Prostate gland (tissue), 2 donors: ENCODE measurements at regions not wholly inside any gene's neighbourhood (a gene's known extent, or its start where the extent isn't known, plus 50 kb on each side); places are given as distances from the start of the nearest gene placed in this dataset.

Experiments
- CTCF ChIP-seq, 4 experiments: fragments of 200-600 bp in 2 of 4; fragments of 450-650 bp in 2 of 4; sonication (generic) in 2 of 4; IDR thresholded peaks; 1 replicate in 3 of 4; 2 replicates in 1 of 4; pipeline ENCODE4 v1.5.1; 2016 to 2019; ENCODE audit warnings: antibody characterized with exemption in 4 of 4, mild to moderate bottlenecking in 2 of 4, moderate library complexity in 2 of 4
- POLR2A ChIP-seq: fragments of 450-650 bp; IDR thresholded peaks from one replicate; pipeline ENCODE4 v1.6.1; 2016; ENCODE audit warnings: antibody characterized with exemption, mild to moderate bottlenecking
- POLR2AphosphoS5 ChIP-seq: sonication (generic); formaldehyde crosslinking; IDR thresholded peaks from one replicate; pipeline ENCODE4 v1.6.1; 2017; ENCODE audit warnings: antibody characterized with exemption

- TF ChIP-seq CTCF (IDR thresholded peaks at IDR 0.05) (no peak), POLR2A (no peak), POLR2AphosphoS5 (no peak)
Observed at GRCh38 chr20:39857835-39858234, 831.2 kb downstream of the MAFB start.
